ENCODE measurements at regions not wholly inside any gene's neighbourhood (a gene's known extent, or its start where the extent isn't known, plus 50 kb on each side); places are given as distances from the start of the nearest gene placed in this dataset.

GRCh38 chr13:22538400-22538799 is 642.4 kb upstream of the SGCG start:
- DNase-seq (ENCODE audit: low read depth) = peak; percentile 22
- no peak for TF ChIP-seq CTCF (IDR thresholded peaks at IDR 0.05; ENCODE audit: control insufficient read depth, extremely low read depth, insufficient read depth)
- H3K4me3 ChIP-seq (ENCODE audit: low read depth, low read length) = no peak overlapping the region

DNA sequence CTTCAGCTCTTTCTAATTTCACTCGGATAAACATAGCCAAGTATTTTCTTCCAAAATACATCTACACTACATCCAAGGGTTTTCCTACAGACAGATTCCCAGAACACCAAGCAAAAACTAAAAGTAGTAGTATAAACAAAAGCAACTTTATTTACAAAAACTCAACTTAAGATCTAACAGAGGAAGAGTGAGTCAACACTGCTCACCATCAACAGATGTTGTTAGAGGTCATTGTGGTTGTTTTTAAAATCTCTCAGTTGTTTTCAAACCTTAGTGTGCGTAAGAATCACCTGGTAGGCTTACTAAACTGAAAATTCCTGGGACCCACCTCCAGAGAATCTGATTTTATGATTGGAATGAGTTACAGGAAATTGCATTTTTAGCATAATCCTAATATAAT is 631.7 kb upstream of the SGCG start:
- no peak for DNase-seq (ENCODE audit: low read depth)
- H3K4me3 ChIP-seq (ENCODE audit: low read depth, low read length) = no peak overlapping the region
- no peak for TF ChIP-seq CTCF (IDR thresholded peaks at IDR 0.05; ENCODE audit: control insufficient read depth, extremely low read depth, insufficient read depth)

DNA sequence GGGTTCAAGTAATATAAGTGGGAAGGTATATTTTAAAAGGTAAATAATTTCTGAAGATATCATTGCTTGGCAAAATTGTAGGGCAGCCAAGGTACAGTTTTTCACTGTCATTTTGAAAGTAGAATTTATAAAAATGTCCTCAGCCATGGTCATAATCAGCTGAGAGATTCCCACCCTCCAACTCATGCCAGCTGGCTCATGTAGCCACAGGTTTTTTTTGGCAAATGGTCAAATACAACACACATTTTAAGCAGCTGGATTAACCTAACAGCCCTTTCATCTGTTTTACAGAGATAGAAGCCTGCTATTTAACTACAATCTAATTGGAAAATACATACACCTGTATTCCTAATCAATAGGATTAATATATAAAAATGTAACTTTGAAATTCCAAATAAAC is 619.2 kb upstream of the SGCG start:
- no peak for TF ChIP-seq CTCF (IDR thresholded peaks at IDR 0.05; ENCODE audit: control insufficient read depth, extremely low read depth, insufficient read depth)
- no peak overlapping the region for H3K4me3 ChIP-seq (ENCODE audit: low read depth, low read length)
- no peak for DNase-seq (ENCODE audit: low read depth)

GRCh38 chr13:22562116-22562515 is 618.7 kb upstream of the SGCG start:
- H3K4me3 ChIP-seq (ENCODE audit: low read depth, low read length) = no peak overlapping the region
- no peak for DNase-seq (ENCODE audit: low read depth)
- TF ChIP-seq CTCF (IDR thresholded peaks at IDR 0.05; ENCODE audit: control insufficient read depth, extremely low read depth, insufficient read depth) = no peak

DNA sequence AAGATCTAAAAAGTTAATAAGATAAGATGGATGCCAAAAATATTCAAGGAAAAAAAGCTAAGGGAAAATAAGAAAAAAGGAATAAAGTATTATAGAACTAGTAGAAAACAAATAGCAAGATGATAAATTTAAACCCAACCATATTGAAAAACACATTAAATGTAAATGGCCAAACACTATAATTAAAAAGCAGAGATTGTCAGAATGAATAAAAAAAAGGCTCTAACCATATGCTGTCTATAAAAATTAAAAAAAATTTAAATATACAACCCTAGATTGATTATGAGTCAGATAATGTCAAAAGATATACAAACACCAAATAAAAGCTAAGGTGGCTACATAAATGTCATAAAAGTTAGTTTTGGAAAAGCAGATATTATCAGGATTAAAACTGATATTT is 617.5 kb upstream of the SGCG start:
- H3K4me3 ChIP-seq (ENCODE audit: low read depth, low read length) = no peak overlapping the region
- TF ChIP-seq CTCF (IDR thresholded peaks at IDR 0.05; ENCODE audit: control insufficient read depth, extremely low read depth, insufficient read depth) = no peak
- no peak for DNase-seq (ENCODE audit: low read depth)

GRCh38 chr13:22569811-22570210 is 611.0 kb upstream of the SGCG start:
- no peak overlapping the region for H3K4me3 ChIP-seq (ENCODE audit: low read depth, low read length)
- peak; percentile 28; the same call in 1 of the 2 replicates for TF ChIP-seq CTCF (IDR thresholded peaks at IDR 0.05; ENCODE audit: control insufficient read depth, extremely low read depth, insufficient read depth)
- DNase-seq (ENCODE audit: low read depth) = no peak

DNA sequence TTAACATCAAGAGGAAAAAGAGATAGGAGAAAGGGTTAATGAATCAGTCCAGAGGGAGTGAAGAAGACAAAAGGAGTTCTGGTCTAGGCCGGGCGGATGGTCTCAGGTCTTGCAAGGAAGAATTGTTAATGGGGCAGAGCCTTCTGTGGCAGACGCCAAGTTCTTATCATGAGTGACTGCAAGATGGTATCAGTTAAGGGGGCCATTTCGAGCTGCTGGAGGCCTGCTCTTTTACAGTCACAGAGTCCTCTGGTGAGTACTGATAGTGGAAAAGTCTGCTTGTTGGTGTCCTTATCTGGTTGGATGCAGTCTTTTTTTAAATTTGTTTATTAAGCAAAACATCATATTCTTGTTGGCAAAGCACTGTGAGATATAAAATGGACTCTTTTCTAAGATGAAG is 590.9 kb upstream of the SGCG start:
- TF ChIP-seq CTCF (IDR thresholded peaks at IDR 0.05; ENCODE audit: control insufficient read depth, extremely low read depth, insufficient read depth) = no peak
- H3K4me3 ChIP-seq (ENCODE audit: low read depth, low read length) = no peak overlapping the region

More for the DNA sequence above, 590.9 kb upstream of the SGCG start:
- DNase-seq (ENCODE audit: low read depth) = no peak
